Stimulated activated CD4-positive, alpha-beta T cell treated with anti-CD3 and anti-CD28 coated beads, Interleukin-12 subunit alpha, Interleukin-12 subunit beta, amount 100 ng/mL, for 24 hours (primary cell): ENCODE measurements at regions not wholly inside any gene's neighbourhood (a gene's known extent, or its start where the extent isn't known, plus 50 kb on each side); places are given as distances from the start of the nearest gene placed in this dataset.
"Not testable (repeated sequence)": the region's sequence is repeated elsewhere in the genome, so short reads cannot be mapped to it uniquely, and the experiment has no call there.

Experiments
- DNase-seq, 2 experiments: peaks; one replicate each; pipeline ENCODE4 v3.0.0-alpha.2; 2020; ENCODE audit warnings: low read depth in 2 of 2

GRCh38 chr11:25755918-25756584 lies 575.9 kb upstream of the ANO3 start:
- no peak for DNase-seq

- DNase-seq, result no peak
Observed at GRCh38 chr11:25758145-25758661, 573.7 kb upstream of the ANO3 start.

DNA sequence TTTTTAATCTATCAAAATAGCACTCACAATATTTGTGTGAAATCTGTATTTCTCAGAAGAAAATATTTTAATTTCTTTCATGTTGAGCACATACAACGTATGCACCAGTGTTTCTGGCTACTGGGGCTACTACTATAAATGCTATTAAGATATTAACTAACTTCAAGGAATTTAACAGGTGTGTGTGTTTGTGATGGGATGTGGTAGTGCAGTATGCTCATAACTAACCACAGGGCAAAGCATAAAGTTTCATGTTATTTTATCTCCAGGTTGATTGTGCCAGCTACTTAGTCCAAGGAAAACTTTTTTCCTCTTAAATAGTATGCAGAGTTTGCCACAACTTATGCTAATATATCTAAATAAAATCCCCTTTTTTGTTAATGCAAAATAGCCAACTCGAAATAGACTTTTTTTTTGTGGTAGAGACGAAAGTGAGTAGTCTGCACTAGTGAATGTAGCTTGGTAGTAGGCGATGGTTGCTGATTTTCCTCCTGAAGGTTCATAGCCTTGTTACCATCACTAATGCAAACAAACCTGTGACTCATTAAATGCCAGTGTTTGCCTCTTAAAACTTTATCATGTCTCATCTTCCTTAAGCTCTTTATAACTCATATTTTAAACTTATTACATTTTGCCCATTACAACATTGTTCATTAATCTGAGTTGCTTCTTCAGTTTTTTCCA lies 565.5 kb upstream of the ANO3 start:
- DNase-seq, result no peak

DNA sequence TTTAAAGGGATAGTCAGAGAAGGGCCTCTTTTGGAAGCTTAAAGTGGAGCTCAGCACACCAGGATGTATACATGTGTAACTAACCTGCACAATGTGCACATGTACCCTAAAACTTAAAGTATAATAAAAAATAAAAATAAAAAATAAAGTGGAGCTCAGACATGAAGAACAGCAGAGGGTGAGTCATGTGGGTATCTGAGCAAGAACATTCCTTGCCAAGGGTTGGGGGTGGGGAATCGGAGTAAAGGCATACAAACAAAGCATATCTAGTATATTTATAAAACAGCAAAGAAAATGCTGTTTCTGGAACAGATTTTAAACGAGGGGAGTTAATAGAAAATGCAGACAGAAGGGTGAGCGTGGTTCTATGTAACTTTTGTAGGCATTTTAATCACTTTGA lies 562.6 kb upstream of the ANO3 start:
- DNase-seq, result no peak

GRCh38 chr11:25771605-25772004 lies 560.3 kb upstream of the ANO3 start:
- no peak for DNase-seq

DNA sequence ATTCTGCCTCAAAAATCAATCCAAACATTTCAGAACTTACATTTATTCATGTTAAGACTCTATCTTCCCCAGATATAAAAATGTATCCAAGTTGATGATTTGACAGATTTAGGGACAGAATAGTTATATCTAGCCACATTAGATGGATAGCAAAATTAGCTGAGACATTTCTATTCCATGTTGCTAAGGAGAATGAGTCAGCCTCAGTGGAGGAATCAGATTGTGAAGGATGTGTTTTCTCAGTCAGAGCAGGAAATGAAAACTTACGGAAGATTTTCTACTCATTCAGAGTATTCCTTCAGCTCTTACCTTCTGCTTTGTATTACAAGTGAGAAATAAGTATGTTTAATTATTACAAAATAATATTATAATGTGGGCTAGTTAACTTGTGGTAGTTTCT lies 556.3 kb upstream of the ANO3 start:
- no peak for DNase-seq

DNA sequence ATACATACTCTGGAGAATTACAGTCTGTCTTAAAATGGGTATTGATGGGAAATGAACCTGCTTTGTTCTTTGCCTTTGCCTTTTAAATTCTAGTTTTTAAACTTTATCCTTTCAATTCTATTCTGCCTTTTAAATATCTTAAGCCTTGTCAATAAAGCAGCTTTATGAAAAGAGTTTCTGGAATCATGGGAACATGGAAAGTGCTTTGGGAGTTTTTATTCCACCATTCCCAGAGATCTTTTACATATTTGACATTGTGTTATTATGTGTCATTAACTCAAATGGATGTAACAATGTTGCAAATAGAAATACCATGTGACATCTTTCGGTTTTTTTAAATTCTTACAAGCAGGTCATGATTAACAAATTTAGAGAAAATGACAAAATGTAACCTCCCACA lies 555.7 kb upstream of the ANO3 start:
- DNase-seq, result no peak

DNA sequence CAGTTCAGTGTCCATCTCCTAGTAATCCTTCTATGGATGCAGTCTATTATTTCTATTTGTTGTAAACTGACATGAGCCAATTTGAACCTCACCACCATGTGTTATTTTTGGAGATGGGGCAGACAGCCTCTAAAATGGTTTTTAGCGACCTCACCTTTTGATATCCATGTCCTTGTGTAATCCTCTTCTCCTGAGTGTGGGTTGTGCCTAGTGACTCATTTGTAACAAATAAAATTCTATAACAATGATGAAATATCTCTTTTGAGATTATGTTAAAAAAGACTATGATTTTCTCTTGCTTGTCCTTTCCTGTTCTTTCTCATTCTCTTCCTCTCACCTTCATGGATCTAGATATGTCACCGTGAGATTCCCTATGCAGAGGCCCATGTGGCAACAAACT lies 554.6 kb upstream of the ANO3 start:
- no peak for DNase-seq

DNA sequence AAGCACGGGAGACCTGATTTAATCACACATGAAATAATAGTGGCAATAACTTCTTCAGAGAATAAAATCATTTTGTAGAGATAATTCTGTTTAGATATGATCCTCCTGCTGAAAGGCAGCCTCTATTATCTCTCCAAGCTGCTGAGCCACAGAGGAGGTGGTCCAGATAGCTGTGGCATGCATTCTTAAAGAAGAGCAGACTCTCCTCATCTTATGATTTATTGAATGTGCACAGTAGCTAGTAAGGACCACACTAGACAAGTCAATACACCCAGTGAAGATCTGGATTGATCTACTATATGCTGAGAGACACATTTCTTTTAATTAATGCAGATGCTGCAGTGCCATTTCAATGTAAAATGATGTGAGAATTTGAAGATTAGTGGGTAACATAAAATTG lies 552.9 kb upstream of the ANO3 start:
- DNase-seq, result no peak

- no peak for DNase-seq
Observed at GRCh38 chr11:25787416-25787815, 544.5 kb upstream of the ANO3 start.

DNA sequence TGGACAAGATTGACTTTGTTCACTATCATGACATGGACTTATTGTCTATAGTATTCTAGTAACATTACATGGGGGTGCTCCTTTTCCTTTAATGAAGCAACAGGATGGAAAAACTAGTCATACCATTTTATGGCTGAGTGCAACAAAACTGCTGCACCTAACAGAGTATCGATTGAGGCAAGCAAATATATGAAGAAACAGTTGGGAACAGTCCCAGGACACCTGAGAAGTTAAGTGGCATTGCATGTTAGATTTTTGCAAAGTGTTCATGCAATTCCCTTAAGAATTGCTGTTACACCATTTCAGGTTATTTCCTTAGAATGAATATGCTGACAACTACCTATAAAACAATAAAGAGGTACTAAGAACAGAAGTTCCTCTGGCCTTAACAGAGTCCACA lies 541.5 kb upstream of the ANO3 start:
- no peak for DNase-seq

GRCh38 chr11:25793637-25794036 lies 538.3 kb upstream of the ANO3 start:
- DNase-seq, result no peak

GRCh38 chr11:25794804-25795203 lies 537.1 kb upstream of the ANO3 start:
- DNase-seq, result no peak

GRCh38 chr11:25816411-25816810 lies 515.5 kb upstream of the ANO3 start:
- DNase-seq, result no peak

- DNase-seq, result no peak
Observed at GRCh38 chr11:25824688-25825087, 507.2 kb upstream of the ANO3 start.

GRCh38 chr11:25831485-25831884 lies 500.4 kb upstream of the ANO3 start:
- DNase-seq, result not testable (repeated sequence)

GRCh38 chr11:25838918-25839625 lies 492.9 kb upstream of the ANO3 start:
- DNase-seq, result no peak

- DNase-seq, result no peak
Observed at GRCh38 chr11:25844811-25845210, 487.1 kb upstream of the ANO3 start.

DNA sequence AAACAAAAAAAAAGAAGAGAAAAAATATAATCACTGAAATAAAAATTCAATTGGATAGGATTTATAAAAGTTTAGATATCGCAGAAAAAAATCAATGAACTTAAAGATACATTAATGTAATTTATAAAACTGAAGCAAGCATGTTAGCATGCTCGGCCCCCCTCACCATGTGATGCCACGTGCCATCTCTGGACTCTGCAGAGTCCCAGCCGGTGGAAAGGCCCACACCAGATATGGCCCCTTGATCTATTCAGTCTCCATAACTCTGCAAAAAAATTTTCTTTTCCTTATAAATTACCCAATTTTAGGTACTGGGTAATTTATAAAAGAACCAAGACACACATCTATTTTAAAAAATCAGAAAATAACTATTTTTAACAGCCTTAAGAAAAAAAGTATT lies 476.0 kb upstream of the ANO3 start:
- DNase-seq, result no peak

DNA sequence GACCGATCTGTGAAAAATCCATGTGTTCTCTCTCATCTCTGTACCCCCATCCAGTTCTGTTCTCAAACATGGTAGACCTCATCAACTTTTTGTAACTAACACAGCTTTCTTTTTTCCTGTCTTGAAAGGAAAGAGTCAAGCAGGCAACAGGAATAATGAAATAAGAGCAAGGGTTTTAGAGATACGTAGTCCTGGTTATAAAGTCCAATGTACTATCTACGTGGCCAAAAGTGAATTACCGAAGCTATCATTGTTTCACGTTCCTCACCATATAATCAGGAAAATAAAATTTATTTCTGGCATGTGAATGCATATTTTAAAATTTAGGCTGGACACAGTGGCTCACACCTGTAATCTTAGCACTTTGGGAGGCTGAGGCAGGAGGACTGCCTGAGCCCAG lies 472.2 kb upstream of the ANO3 start:
- DNase-seq, result no peak

DNA sequence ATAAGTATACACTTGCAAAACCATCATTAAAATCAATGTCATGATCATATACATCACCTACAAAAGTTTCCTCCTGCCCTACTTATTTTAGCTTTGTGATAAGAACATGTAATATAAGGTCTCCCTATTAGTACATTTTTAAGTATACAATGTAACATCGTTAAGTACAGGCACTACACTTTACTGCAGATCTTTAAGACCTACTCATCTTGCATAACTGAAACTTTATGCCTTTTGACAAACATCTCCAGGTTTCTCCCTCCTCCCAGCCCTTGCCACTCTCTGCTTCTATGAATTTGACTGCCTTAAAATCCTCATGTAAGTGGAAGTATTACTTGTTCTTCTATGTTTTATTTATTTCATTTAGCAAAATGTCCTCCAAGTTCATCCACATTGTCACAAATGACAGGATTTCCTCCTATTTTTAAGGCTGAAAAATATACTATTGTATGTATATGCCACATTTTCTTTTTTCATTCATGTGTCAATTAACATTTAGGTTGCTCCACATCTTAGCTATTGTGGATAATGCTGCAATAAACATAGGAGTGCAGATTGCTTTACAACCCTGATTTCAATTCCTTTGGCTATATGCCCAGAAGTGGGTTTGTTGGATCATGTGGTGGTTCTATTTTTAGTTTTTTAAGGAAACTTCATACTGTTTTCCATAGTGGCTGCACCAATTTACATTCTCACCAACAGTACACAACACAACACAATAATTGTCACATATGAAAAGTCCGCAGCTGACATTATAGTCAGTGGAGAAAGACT lies 471.1 kb upstream of the ANO3 start:
- DNase-seq, result no peak

DNA sequence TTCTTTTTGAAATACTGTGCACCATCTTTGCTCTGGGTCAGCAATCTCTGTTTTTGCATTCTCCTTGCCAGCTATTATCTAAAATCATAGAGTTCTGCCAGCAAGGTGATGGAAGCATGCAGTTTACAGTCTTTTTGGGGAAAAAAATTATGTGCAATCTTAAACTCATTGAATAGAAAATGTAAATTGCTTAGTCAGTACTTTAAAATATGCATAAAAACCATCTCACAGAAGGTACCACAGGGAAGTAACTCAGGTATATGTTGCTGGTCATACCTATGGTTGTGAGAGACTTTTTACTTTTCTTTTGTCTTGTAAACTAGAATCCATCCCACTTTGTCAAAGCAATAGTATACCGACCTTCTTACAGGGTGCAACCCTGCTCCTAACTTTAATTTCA lies 469.8 kb upstream of the ANO3 start:
- no peak for DNase-seq
